HG03571 (cell line): ENCODE measurements at regions not wholly inside any gene's neighbourhood (a gene's known extent, or its start where the extent isn't known, plus 50 kb on each side); places are given as distances from the start of the nearest gene placed in this dataset.

Experiments used
- ATAC-seq: cut with Tn5 transposase; IDR thresholded peaks from one replicate; pipeline ENCODE4 v1.9.1; 2021; ENCODE audit not compliant: unreplicated experiment

DNA sequence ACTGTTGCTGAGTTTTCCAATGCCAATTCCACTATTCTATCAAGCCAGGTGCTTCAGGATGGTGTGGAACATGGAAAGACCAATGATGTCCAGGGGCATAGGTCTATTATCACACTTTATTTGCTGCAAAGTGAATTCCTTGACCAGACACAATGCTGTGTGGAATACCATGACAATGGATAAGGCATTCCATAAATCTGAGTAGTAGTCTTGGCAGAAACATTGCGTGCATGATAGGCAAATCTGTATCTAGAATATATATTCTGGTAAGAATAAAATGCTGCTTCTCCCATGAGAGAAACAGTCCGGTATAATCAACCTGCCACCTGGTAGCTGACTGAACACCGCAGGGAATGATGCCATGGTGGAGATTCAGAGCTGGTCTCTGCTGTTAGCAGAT is 70.0 kb upstream of the ALDH1A3 start:
- no peak for ATAC-seq

DNA sequence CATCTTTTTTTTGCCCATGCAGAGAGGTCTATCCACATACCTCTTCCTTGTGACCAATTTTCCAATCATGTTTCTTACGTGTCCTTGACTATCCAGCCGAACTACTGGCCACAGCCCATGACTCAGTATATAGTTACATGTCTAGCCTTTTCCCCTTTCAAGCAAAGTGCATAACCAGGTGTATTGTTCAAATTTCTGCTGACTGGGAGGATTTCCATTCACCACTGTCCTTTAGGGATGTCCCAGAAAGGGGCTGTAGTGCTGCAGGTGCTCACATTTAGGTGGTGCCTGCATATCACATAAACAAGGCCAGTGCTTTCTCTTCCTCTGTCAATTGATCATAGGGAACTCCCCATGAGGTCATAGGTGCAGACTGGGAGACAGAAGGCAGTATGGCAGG is 69.4 kb upstream of the ALDH1A3 start:
- no peak for ATAC-seq

DNA sequence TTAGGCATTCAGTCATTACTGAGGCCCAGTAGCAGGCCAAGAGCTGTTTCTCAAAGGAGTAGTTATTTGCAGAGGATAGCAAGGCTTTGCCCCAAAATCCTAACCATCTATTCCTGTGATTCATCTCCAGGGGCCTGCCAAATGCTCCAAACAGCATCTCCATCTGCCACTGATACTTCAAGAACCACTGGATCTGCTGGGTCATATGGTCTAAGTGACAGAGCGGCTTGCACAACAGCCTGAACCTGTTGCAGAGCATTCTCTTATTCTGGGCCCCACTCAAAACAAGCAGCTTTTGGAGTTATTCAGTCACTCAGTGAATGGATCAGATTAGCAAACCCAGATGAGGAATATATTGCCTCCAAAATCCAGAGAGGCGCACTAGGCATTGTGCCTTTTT is 68.8 kb upstream of the ALDH1A3 start:
- ATAC-seq, result no peak

DNA sequence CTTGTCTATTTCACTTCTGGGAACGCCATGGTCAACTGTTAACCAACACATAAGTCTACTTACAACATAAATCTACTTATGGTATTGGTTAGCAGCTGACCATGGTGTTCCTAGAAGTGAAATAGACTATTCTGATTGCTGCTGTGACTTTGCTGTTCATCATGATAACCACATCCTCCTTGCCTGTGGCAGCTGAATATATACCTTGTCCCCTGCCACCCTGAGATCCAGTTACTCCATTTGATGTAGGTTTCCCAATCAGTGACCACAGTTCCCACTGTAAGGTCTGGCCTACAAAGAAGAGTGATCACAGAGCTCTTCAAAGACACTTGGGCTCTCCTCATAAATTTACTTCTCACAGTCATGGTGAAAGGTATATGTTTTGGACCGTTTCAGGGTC is 66.8 kb upstream of the ALDH1A3 start:
- no peak for ATAC-seq

DNA sequence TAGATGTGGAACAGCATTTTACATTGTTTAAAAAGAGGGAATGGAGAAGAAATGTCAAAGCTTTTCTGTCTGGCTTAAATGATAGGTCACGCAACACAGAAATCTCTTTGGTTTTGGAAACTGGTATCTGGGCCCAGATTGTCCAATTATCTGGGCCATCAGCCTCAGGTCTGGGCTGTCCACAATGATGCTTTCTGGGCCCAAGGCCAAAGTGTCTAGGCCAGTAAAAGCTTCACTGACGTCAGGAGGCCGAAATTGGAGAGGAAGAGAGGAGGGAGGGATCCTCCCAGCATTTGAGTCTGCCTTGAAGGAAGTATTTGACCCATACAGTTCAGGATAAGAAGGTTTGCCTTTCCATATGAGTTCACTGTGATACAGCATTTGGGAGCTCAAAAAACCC is 60.7 kb upstream of the ALDH1A3 start:
- no peak for ATAC-seq

DNA sequence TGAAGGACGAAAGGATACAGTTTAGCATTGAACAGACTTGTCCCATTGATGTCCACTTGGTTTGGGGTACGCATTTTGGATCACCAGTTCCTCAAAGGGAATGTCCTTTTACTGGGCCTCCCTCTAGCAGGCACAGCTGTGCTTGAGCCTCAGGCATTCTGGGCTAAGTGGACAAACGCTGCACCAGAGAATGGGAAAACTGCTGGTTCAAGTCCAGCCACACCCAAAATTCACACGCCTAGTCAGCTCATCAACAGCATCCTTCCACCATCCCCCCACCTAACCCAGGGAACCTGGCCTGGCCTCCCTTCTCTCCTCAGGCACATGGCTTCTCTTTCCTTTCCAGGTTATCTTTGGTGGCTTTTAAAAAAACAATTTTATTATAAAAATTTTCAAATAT is 59.1 kb upstream of the ALDH1A3 start:
- ATAC-seq, result no peak

DNA sequence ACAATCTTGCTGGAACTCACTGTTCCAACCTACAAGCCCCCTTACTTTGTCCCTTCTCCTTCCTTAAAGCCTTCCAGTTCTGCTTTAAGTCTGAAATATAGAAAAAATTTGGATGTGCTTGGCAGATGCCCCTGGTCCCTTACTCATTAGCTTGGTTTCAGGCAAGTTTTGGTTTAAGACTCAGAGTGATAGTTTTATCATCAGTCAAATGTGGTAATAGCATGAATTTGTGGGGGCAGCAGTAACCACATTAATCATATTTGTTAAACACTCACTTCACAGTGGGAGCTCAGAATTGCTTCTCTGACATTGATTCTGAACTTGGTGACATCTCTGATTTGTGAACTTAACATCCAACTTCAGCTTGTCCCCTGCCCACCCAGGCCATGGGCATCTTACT is 58.3 kb upstream of the ALDH1A3 start:
- ATAC-seq, result no peak

DNA sequence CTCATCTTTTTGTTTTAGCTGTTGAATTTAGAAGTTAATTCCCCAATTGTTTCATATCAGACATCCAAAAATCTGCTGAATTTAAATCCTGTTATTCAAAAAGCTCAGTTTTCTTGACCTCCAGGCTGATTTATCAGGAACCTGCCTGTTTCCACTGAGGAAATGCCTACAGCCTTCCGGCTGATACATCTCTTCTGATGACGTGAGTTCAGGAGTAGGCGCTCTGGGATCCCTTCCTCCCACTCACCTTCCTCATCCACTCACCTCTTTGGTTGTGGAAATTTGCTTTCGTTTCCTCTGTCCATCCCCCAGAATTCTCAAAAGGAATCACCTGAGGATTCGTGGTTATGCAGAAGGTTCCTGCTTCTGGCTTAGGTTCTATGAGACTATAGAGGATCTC is 55.4 kb upstream of the ALDH1A3 start:
- ATAC-seq, result no peak

DNA sequence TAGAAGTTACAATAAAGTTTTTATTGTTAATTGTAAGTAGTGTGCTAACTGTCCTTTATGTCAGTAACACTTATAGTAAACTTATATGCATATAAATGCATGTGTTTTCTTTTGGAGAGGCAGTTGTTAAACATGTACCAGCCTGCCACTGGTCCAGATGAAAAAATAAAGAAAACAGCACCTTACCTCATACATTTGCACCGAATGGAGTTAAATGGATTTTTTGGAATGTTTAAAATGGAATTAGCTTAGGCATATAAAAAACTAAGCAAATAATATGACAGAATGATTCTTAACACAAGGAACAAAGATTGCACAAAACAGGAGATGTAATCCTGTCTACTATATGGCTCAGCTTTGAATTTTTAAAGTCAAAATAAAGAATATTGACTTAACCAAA is 50.2 kb upstream of the ALDH1A3 start:
- no peak for ATAC-seq
